ENCODE measurements at regions not wholly inside any gene's neighbourhood (a gene's known extent, or its start where the extent isn't known, plus 50 kb on each side); places are given as distances from the start of the nearest gene placed in this dataset.

DNA sequence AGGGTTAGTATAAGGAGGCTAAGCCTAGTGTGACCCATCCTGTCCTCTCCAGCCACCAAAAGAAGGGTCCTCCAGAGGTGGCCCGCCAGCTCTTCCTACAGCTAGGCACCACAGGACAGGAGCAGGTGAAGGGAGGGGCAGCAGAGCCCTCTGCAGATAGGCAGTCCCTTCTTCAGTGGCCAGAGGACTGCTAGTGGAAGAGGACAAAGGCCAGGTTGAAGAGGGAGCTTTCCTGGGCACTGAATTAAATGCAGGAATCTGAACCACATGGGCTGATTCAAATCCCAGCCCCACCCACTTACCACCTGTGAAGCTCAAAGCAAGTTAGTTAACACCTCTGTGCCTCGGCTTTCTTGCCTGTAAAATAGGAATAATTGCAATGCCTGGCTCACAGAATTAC is 409.5 kb downstream of the NXPE2 start:
- DNase-seq (ENCODE audit: low spot score) = no peak
- intact Hi-C loops (cut with DNase I) = no loop called here
- ATAC-seq = no peak

DNA sequence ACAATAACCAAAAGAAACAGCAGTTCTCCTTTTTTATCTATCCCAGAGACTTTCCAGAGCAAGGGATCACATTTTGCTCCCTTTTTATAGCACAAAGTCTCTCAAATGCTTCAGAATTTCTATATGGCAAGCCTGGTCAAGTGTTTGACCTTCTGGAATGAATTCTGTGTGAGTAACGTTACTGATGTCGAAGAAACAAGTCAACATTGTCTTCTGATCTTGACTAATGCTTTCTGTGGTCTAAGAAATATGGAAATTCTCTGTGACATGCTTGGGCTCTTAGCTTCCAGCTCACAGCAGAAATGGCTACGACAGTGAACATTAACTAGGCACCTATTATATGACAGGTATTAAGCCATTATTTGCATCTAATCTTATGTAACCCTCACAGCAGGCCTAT is 411.7 kb downstream of the CADM1 start:
- intact Hi-C loops (cut with DNase I) = no loop called here
- ATAC-seq (no peak), DNase-seq (ENCODE audit: low spot score) (no peak)

DNA sequence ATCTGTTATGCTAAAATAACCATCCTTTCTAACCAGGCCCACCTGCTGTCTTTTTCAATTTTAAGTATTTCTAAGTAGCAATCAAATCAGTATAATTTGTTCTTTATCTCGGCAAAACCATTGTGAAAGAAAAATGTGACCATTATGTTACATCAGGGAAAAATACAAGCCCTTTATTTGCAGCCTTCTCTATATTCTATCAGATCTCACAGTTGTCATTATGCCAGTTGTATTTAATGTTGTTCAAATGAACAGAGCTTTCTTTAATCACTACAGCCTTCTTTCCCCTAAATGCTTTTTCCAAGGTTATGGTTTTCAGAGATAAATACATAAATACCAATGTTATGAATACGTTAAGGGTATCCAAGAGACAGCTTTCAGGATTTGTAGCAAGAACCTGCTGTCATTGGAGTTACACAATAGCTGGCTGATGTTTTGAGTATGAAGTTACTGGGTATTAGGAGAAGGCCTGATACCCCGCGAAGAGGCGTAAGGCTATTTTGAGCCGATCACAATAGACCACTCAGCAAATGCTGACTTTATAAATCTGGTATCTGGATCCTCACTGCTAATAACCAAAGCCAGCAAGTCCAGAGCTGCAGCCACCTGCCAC is 406.3 kb downstream of the CADM1 start:
- intact Hi-C loops (cut with DNase I) = no loop called here
- DNase-seq (ENCODE audit: low spot score) (no peak), ATAC-seq (no peak)

DNA sequence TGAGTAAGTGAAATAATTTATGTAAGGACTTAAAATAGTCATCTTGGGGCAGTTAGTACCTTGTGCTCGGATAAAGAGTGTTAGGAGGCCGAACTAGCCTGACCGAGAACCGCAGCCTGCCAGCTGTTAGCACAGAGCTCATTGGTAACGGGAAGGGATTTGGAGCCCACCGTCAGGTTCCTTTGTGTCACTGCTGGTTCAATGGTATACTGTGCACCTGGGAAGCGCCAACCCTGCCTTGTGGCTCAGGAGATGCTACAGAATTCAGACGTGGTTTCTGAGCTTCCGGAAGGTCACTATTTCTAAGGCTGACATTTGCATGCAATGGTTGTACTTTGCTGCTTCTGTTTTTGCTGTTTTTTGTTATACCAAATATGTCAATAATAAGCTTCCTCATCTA is 403.5 kb downstream of the CADM1 start:
- DNase-seq (ENCODE audit: low spot score) (no peak), ATAC-seq (no peak)
- intact Hi-C loops (cut with DNase I) = no loop called here

DNA sequence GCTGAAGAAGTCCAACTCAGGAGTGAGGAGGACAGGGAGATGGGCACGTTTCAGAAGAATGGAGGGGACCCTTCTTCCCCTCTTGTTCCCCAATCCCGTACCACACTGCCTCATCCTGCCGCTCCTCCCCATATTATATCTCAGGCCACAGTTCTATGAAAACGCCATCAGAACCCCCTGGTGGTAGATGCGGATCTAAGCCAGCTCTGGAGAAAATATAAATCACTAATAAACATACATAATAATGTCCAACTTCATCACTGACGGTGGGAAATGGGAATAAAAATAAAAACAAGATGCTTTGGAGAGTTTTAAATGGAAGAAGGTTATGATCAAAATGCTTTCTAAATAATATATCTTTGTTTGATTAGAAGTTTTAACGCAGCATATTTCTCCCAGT is 400.3 kb downstream of the CADM1 start:
- DNase-seq (ENCODE audit: low spot score) = no peak
- no peak for ATAC-seq
- intact Hi-C loops (cut with DNase I) = no loop called here

DNA sequence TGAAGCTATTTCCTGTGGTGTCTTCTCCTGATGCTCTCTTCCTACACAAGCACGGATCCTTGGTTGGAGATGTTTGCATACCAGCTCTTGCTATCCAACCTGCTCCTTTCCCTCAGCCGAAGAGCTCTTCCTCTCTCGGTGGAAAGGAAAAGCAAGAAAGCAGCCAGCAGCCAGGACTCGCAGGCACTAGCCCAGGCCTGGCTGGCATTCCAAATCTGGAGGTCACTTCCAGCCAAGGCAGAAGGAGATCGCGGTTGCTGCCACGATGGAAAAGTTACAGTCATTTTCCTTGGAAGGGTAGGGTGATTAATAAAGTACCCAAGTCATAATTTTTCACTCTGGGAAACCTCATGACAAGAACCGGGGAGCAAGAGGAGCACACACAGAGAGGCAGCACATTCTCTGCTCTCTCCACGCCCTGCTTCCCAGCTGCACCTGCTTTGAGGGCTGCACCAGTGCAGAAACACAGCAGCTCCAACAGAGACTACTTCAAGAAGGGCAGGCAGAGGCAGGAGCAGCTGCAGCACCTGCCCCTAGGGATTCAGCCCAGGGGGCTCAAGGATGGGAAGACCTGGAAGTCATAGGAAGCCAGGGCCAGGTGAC is 399.3 kb downstream of the CADM1 start:
- DNase-seq (ENCODE audit: low spot score) = no peak
- intact Hi-C loops (cut with DNase I) = no loop called here
- ATAC-seq = no peak

DNA sequence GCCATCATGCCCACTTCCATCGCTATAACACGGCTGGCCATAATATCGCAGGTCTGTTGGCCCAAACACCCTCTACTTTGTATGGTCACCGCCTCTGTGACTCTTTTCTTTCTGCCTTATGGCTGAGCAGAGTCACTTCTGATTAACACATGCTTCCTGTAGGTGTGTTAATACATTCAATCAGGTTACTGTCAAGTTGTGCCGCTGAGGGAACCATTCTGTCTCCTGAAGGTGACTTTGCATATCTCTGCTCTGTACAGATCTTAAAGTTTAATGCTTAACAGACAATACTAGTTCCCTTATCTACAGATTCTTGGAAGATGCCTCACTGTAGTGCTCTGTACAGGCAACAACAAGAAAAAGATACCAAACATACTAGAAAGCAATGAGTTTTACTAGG is 393.1 kb downstream of the CADM1 start:
- intact Hi-C loops (cut with DNase I) = no loop called here
- no peak for ATAC-seq
- DNase-seq (ENCODE audit: low spot score) = no peak

DNA sequence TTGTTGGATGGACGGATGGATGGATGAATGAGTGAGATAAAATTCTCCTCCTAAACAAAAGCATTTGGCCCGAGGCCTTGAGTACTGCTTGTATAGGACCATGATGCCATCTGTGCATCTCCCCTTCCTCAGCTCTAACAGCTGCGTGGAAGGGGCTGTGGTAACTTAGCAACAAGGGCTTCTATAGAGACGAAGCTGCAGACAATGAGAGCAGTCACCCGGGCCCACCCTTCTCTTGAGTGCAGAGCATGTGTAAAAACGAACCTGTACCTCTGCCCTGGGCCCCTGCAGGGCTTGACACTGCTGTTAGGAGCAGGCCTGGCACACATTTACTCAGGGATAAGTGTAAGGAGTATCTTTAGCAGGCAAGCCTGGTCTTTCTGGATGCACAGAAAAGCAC is 391.5 kb downstream of the CADM1 start:
- no peak for ATAC-seq
- DNase-seq (ENCODE audit: low spot score) = no peak
- intact Hi-C loops (cut with DNase I) = no loop called here

DNA sequence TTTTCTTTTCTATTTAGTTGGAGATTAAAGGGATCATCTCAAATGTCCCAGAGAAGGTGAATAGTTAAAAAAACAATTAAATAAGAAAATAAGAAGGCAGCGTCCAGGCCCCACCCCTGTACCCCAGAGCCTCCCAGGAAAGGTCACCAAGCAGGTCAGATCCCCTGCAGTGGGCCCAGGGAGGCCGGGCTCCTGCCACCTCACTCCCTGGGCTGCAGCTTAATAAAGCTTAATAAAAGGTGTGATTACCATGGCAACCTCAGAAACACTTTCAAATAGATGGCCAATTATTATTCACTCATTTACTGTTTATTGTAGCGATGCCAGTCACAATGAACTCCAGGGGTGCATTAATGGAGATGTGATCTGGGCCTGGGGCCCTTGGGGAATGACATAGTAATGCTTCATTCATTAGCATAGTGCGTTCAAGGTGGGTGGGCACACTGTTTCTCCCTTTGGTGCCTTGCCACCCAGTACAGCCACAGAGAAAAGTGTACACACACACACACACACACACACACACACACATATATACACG is 386.2 kb downstream of the CADM1 start:
- intact Hi-C loops (cut with DNase I) = no loop called here
- DNase-seq (ENCODE audit: low spot score) (no peak), ATAC-seq (no peak)

DNA sequence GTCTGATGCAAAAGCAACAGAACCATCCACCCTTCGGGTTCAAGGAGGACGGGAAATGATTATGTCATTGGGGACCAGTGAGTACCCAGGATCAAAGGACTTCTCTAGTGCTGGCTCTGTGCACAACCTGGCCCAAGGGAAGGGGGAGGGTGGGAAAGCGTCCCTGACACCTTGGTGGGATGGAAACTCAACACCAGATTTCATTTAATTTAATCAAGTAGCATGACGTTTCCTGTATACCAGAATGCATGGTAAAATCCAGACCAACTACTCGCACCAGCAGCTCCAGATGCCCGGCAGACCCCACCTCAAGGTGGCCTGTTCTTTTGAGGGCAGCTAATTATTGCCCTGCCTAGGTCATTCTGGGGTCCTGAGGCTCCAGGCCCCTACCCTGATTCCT is 385.1 kb downstream of the CADM1 start:
- intact Hi-C loops (cut with DNase I) = no loop called here
- ATAC-seq (no peak), DNase-seq (ENCODE audit: low spot score) (no peak)
